Fibroblast of peridontal ligament (primary cell): ENCODE measurements at regions not wholly inside any gene's neighbourhood (a gene's known extent, or its start where the extent isn't known, plus 50 kb on each side); places are given as distances from the start of the nearest gene placed in this dataset.

Experiments
- DNase-seq: peaks from one replicate; pipeline ENCODE4 v3.0.0-alpha.2; 2010; ENCODE audit errors: extremely low read depth

DNA sequence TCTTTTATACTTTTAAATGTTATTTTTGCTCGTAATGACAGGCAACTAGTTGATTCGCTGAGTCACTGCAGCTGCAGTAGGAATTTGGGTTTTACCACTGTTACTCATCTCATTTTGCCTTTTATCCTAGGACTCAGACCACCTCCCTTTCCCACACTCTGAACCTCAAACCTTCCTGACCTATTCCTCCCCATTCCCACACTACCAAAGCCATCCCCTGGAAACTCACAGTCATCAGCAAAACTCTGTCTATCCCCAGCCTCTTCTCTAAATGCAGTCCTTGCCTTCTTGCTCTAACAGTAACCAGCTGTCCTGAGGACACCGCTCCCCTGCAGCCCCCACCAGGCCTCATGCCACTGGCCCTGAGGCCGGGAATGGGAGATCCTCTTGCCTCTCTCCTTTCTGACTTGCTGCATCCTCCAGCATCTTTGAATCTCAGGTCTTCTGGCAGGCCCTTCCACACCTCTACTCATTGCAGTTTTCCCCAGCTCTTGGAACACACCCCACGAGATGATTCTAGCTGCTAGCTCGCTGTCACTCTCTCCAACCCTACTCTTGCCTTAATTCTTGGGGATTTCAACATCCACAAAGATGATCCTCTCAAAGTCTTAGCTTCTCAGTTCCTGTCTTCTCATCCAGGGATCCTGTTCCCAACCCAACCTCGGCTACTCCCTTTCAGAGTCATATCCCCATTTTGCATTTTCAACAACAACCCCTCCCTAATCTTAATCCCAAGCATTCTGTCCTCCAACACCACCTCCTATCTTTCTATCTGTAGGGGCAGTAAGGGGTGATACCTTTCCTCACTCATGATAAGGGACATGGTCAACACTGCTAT, 55.9 kb upstream of the C3orf80 start:
- DNase-seq: peak; percentile 93

DNA sequence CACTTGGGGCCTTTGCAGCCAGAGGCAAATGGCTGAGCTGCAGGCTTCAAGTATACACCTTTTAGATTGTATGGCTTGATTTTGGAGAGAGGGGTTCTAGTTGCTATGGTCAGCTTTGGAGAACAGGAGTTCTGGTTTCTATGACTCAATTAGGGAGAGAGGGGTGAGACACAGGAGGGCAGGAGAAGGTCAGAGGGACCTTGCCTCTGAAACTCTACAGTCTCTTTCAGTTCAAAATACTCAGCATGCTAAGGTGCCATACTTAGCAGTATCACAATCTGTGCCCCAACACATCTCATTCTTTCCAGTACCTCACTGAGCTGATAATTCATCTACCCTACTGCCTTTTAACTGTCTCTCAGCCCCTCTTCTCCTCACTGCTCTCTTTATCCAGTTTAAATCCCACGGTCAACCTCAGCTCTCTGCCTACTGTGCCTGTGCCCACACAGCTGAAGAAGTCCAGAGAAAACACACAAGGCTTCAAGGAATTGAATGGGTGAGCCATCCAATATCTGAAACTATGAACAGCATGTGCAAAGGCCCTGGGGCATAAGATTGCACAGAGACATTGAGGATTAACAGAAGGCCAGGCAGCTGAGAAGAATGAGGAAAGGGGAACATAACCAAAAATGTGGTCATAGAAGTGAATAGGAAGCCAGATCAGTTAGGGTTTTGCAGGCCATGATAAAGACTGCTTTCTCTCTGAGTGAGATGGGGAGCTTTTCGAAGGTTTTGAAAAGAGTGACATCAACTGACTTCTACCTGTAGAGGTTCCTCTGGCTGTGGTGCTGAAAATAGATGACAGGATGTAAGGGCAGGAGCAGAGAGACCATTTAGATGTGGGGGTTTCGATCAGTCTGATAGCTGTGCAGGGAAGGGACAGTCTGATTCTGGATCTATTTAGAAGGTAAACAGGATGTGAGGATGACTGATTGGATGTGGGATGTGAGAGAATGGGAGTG, 54.5 kb upstream of the C3orf80 start:
- no peak for DNase-seq

DNA sequence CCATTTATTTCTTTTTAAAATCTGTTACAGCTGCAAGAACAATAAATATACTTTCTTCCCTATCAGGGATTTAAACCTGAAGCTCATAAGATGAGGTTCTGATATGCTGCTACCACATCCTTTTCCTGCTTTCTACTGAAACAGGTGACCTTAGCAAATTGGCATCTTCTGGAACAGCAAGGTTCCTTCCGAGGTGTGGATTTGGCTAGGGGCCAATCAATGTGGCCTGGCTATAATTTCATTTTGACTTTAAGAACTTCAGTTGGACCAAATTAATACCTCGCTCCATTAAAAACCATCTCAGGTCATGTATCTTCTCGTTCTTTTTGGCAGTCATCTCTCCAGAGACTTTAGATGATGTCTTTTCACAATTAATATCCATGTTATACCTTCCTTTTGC, 53.4 kb upstream of the C3orf80 start:
- no peak for DNase-seq

DNA sequence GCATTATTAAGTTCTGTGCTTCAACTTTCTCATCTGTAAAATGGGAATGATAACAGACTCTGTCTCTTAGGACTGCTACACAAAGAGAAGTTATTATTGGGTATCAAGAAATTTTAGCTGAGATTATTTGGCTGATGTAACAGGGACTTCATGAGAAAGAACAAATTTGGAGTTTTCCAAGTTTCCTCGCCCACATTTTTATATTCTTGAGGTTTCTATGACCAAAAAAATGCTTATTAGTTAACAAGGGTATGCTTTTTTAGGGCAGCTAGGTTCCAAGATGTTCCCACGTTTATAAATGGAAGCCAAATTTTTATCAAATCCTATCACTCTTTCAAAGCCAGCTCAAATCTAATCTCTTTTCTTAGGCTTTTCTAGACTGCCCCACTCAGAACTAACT, 50.6 kb upstream of the C3orf80 start:
- DNase-seq: peak; percentile 24
